HG02642 (cell line): ENCODE measurements at regions not wholly inside any gene's neighbourhood (a gene's known extent, or its start where the extent isn't known, plus 50 kb on each side); places are given as distances from the start of the nearest gene placed in this dataset.
"Not testable (repeated sequence)": the region's sequence is repeated elsewhere in the genome, so short reads cannot be mapped to it uniquely, and the experiment has no call there.

ENCODE experiments used
- ATAC-seq: cut with Tn5 transposase; IDR thresholded peaks from one replicate; pipeline ENCODE4 v1.9.1; 2021; ENCODE audit warnings: mild to moderate bottlenecking; ENCODE audit not compliant: unreplicated experiment, poor library complexity

GRCh38 chr5:147073098-147073497, 161.7 kb upstream of the STK32A start:
- ATAC-seq = no peak

GRCh38 chr5:147075187-147075586, 159.6 kb upstream of the STK32A start:
- ATAC-seq = no peak

GRCh38 chr5:147080391-147080790, 154.4 kb upstream of the STK32A start:
- ATAC-seq = no peak

- no peak for ATAC-seq
Measured at GRCh38 chr5:147081311-147081764, 153.5 kb upstream of the STK32A start.

- no peak for ATAC-seq
Measured at GRCh38 chr5:147084702-147085101, 150.1 kb upstream of the STK32A start.

GRCh38 chr5:147085409-147085808, 149.4 kb upstream of the STK32A start:
- no peak for ATAC-seq

GRCh38 chr5:147092044-147092443, 142.8 kb upstream of the STK32A start:
- ATAC-seq = no peak

- no peak for ATAC-seq
Measured at GRCh38 chr5:147093138-147093537, 141.7 kb upstream of the STK32A start.

- ATAC-seq = no peak
Measured at GRCh38 chr5:147095740-147096139, 139.1 kb upstream of the STK32A start.

GRCh38 chr5:147098233-147098790, 136.5 kb upstream of the STK32A start:
- no peak for ATAC-seq

- ATAC-seq = no peak
Measured at GRCh38 chr5:147101659-147102369, 133.0 kb upstream of the STK32A start.

GRCh38 chr5:147112899-147113298, 121.9 kb upstream of the STK32A start:
- no peak for ATAC-seq

- no peak for ATAC-seq
Measured at GRCh38 chr5:147113967-147114366, 120.9 kb upstream of the STK32A start.

GRCh38 chr5:147139759-147140158, 95.1 kb upstream of the STK32A start:
- ATAC-seq = not testable (repeated sequence)

GRCh38 chr5:147140558-147140957, 94.3 kb upstream of the STK32A start:
- ATAC-seq = no peak

GRCh38 chr5:147141580-147141979, 93.2 kb upstream of the STK32A start:
- ATAC-seq = not testable (repeated sequence)

GRCh38 chr5:147143215-147143614, 91.6 kb upstream of the STK32A start:
- ATAC-seq = no peak

GRCh38 chr5:147145328-147145727, 89.5 kb upstream of the STK32A start:
- ATAC-seq = no peak

GRCh38 chr5:147148715-147149114, 86.1 kb upstream of the STK32A start:
- ATAC-seq = no peak

GRCh38 chr5:147152086-147152485, 82.7 kb upstream of the STK32A start:
- ATAC-seq = no peak

- ATAC-seq = no peak
Measured at GRCh38 chr5:147154809-147155208, 80.0 kb upstream of the STK32A start.

- no peak for ATAC-seq
Measured at GRCh38 chr5:147156012-147156411, 78.8 kb upstream of the STK32A start.
